SK-N-SH treated with all-trans-retinoic acid at 6 μM for 48 hours (cell line): ENCODE measurements at regions not wholly inside any gene's neighbourhood (a gene's known extent, or its start where the extent isn't known, plus 50 kb on each side); places are given as distances from the start of the nearest gene placed in this dataset.

Source experiments
- ATAC-seq: fragments of 200-7000 bp; cut with Tn5 transposase; 3 replicates; pipeline ENCODE4 v1.9.1; 2020; ENCODE audit warnings: mild to moderate bottlenecking, moderate library complexity
- ARNTL ChIP-seq: fragments of 450-650 bp; formaldehyde crosslinking; IDR thresholded peaks from 2 replicates; pipeline ENCODE4 v1.5.0; 2020; ENCODE audit warnings: low read depth, mild to moderate bottlenecking, moderate library complexity, borderline replicate concordance
- BACH2 ChIP-seq: fragments of 250-450 bp; sonication (Bioruptor Pico); IDR thresholded peaks from 2 replicates; pipeline ENCODE4 v1.9.0; 2021; ENCODE audit warnings: mild to moderate bottlenecking, borderline replicate concordance
- CSDC2 ChIP-seq: fragments of 250-450 bp; sonication (Bioruptor Pico); IDR thresholded peaks from 2 replicates; pipeline ENCODE4 v1.5.0; 2020; ENCODE audit warnings: mild to moderate bottlenecking, moderate library complexity
- ESRRG ChIP-seq: fragments of 250-450 bp; sonication (Bioruptor Pico); IDR thresholded peaks from 2 replicates; pipeline ENCODE4 v1.6.1; 2021; ENCODE audit warnings: mild to moderate bottlenecking
- GLIS3 ChIP-seq: fragments of 250-450 bp; sonication (Bioruptor Pico); IDR thresholded peaks from 2 replicates; pipeline ENCODE4 v1.5.0; 2020; ENCODE audit warnings: mild to moderate bottlenecking, moderate library complexity
- ISL1 ChIP-seq: fragments of 250-450 bp; sonication (Bioruptor Pico); IDR thresholded peaks from 2 replicates; pipeline ENCODE4 v2.1.2; 2022; ENCODE audit warnings: mild to moderate bottlenecking, moderate library complexity
- OSR1 ChIP-seq: fragments of 250-450 bp; sonication (Bioruptor Pico); IDR thresholded peaks from 2 replicates; pipeline ENCODE4 v1.8.0; 2022; ENCODE audit warnings: moderate library complexity, mild to moderate bottlenecking, inconsistent platforms
- PPARA ChIP-seq: fragments of 250-450 bp; sonication (Bioruptor Pico); IDR thresholded peaks from 2 replicates; pipeline ENCODE4 v1.5.0; 2020; ENCODE audit warnings: mild to moderate bottlenecking, borderline replicate concordance
- RARB ChIP-seq: fragments of 250-450 bp; sonication (Bioruptor Pico); IDR thresholded peaks from 2 replicates; pipeline ENCODE4 v1.8.0; 2021; ENCODE audit warnings: mild to moderate bottlenecking, moderate library complexity
- SNAI2 ChIP-seq: fragments of 250-450 bp; sonication (Bioruptor Pico); IDR thresholded peaks from 2 replicates; pipeline ENCODE4 v1.5.0; 2020; ENCODE audit warnings: mild to moderate bottlenecking, moderate library complexity
- TCF4 ChIP-seq: fragments of 250-450 bp; sonication (Bioruptor Pico); IDR thresholded peaks from 2 replicates; pipeline ENCODE4 v1.8.0; 2021; ENCODE audit warnings: mild to moderate bottlenecking, moderate library complexity, borderline replicate concordance
- TOX ChIP-seq: fragments of 250-450 bp; sonication (Bioruptor Pico); IDR thresholded peaks from 2 replicates; pipeline ENCODE4 v1.8.0; 2021; ENCODE audit warnings: mild to moderate bottlenecking, moderate library complexity, borderline replicate concordance
- ZC3H10 ChIP-seq: fragments of 250-450 bp; sonication (Bioruptor Pico); IDR thresholded peaks from 2 replicates; pipeline ENCODE4 v1.5.1; 2021; ENCODE audit warnings: mild to moderate bottlenecking, moderate library complexity
- ZFP30 ChIP-seq: fragments of 450-650 bp; formaldehyde crosslinking; IDR thresholded peaks from 2 replicates; pipeline ENCODE4 v1.5.0; 2022; ENCODE audit warnings: mild to moderate bottlenecking, moderate library complexity
- ZNF565 ChIP-seq: fragments of 450-650 bp; formaldehyde crosslinking; conservative IDR thresholded peaks from 2 replicates; pipeline ENCODE4 v1.5.0; 2020; ENCODE audit warnings: low read depth, mild to moderate bottlenecking, moderate library complexity
- ZNF70 ChIP-seq: fragments of 450-650 bp; formaldehyde crosslinking; IDR thresholded peaks from 2 replicates; pipeline ENCODE4 v1.5.0; 2020; ENCODE audit warnings: mild to moderate bottlenecking, moderate library complexity
- TF ChIP-seq, protein P1 (sequence below): fragments of 250-450 bp; sonication (Bioruptor Pico); IDR thresholded peaks from 2 replicates; pipeline ENCODE4 v1.8.0; 2021; ENCODE audit warnings: low read depth, mild to moderate bottlenecking, moderate library complexity, borderline replicate concordance
- TF ChIP-seq, protein P2 (sequence below): fragments of 250-450 bp; sonication (Bioruptor Pico); IDR thresholded peaks from 2 replicates; pipeline ENCODE4 v1.5.1; 2021; ENCODE audit warnings: mild to moderate bottlenecking, moderate library complexity
- TF ChIP-seq, protein P3 (sequence below): fragments of 250-450 bp; sonication (Bioruptor Pico); IDR thresholded peaks from 2 replicates; pipeline ENCODE4 v1.8.0; 2020; ENCODE audit warnings: mild to moderate bottlenecking, moderate library complexity, borderline replicate concordance
- TF ChIP-seq, protein P4 (sequence below): fragments of 250-450 bp; sonication (Bioruptor Pico); IDR thresholded peaks from 2 replicates; pipeline ENCODE4 v1.5.1; 2020; ENCODE audit warnings: low read depth, mild to moderate bottlenecking, moderate library complexity
- TF ChIP-seq, protein P5 (sequence below): fragments of 250-450 bp; sonication (Bioruptor Pico); IDR thresholded peaks from 2 replicates; pipeline ENCODE4 v1.5.0; 2020; ENCODE audit warnings: mild to moderate bottlenecking, moderate library complexity

- TF ChIP-seq, protein P1, sequence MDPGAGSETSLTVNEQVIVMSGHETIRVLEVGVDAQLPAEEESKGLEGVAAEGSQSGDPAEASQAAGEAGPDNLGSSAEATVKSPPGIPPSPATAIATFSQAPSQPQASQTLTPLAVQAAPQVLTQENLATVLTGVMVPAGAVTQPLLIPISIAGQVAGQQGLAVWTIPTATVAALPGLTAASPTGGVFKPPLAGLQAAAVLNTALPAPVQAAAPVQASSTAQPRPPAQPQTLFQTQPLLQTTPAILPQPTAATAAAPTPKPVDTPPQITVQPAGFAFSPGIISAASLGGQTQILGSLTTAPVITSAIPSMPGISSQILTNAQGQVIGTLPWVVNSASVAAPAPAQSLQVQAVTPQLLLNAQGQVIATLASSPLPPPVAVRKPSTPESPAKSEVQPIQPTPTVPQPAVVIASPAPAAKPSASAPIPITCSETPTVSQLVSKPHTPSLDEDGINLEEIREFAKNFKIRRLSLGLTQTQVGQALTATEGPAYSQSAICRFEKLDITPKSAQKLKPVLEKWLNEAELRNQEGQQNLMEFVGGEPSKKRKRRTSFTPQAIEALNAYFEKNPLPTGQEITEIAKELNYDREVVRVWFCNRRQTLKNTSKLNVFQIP (CRISPR knock-in tag), result no peak
- TF ChIP-seq, protein P2, sequence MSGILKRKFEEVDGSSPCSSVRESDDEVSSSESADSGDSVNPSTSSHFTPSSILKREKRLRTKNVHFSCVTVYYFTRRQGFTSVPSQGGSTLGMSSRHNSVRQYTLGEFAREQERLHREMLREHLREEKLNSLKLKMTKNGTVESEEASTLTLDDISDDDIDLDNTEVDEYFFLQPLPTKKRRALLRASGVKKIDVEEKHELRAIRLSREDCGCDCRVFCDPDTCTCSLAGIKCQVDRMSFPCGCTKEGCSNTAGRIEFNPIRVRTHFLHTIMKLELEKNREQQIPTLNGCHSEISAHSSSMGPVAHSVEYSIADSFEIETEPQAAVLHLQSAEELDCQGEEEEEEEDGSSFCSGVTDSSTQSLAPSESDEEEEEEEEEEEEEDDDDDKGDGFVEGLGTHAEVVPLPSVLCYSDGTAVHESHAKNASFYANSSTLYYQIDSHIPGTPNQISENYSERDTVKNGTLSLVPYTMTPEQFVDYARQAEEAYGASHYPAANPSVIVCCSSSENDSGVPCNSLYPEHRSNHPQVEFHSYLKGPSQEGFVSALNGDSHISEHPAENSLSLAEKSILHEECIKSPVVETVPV, result no peak
- TF ChIP-seq ZC3H10 (CRISPR knock-in tag) (no peak), GLIS3 (CRISPR knock-in tag) (no peak)
These were observed 386.6 kb downstream of the DIPK2A start (continued) for GRCh38 chr3:144358191-144358590.

GRCh38 chr3:144361002-144361401, 389.4 kb downstream of the DIPK2A start:
- ATAC-seq, result no peak
- TF ChIP-seq RARB (CRISPR knock-in tag) (no peak), PPARA (CRISPR knock-in tag) (no peak), OSR1 (no peak), ZFP30 (no peak), ARNTL (CRISPR knock-in tag) (no peak), ESRRG (CRISPR knock-in tag) (no peak), ISL1 (CRISPR knock-in tag) (no peak), GLIS3 (CRISPR knock-in tag) (no peak), ZNF70 (no peak), SNAI2 (CRISPR knock-in tag) (no peak), ZNF565 (no peak), CSDC2 (CRISPR knock-in tag) (no peak), ZC3H10 (CRISPR knock-in tag) (no peak)
- TF ChIP-seq, protein P3, sequence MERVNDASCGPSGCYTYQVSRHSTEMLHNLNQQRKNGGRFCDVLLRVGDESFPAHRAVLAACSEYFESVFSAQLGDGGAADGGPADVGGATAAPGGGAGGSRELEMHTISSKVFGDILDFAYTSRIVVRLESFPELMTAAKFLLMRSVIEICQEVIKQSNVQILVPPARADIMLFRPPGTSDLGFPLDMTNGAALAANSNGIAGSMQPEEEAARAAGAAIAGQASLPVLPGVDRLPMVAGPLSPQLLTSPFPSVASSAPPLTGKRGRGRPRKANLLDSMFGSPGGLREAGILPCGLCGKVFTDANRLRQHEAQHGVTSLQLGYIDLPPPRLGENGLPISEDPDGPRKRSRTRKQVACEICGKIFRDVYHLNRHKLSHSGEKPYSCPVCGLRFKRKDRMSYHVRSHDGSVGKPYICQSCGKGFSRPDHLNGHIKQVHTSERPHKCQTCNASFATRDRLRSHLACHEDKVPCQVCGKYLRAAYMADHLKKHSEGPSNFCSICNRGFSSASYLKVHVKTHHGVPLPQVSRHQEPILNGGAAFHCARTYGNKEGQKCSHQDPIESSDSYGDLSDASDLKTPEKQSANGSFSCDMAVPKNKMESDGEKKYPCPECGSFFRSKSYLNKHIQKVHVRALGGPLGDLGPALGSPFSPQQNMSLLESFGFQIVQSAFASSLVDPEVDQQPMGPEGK, result no peak
- TF ChIP-seq, protein P1 (CRISPR knock-in tag), result no peak
- TF ChIP-seq, protein P2, result no peak
- TF ChIP-seq, protein P4, sequence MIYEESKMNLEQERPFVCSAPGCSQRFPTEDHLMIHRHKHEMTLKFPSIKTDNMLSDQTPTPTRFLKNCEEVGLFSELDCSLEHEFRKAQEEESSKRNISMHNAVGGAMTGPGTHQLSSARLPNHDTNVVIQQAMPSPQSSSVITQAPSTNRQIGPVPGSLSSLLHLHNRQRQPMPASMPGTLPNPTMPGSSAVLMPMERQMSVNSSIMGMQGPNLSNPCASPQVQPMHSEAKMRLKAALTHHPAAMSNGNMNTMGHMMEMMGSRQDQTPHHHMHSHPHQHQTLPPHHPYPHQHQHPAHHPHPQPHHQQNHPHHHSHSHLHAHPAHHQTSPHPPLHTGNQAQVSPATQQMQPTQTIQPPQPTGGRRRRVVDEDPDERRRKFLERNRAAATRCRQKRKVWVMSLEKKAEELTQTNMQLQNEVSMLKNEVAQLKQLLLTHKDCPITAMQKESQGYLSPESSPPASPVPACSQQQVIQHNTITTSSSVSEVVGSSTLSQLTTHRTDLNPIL (CRISPR knock-in tag), result no peak
- TF ChIP-seq, protein P5, sequence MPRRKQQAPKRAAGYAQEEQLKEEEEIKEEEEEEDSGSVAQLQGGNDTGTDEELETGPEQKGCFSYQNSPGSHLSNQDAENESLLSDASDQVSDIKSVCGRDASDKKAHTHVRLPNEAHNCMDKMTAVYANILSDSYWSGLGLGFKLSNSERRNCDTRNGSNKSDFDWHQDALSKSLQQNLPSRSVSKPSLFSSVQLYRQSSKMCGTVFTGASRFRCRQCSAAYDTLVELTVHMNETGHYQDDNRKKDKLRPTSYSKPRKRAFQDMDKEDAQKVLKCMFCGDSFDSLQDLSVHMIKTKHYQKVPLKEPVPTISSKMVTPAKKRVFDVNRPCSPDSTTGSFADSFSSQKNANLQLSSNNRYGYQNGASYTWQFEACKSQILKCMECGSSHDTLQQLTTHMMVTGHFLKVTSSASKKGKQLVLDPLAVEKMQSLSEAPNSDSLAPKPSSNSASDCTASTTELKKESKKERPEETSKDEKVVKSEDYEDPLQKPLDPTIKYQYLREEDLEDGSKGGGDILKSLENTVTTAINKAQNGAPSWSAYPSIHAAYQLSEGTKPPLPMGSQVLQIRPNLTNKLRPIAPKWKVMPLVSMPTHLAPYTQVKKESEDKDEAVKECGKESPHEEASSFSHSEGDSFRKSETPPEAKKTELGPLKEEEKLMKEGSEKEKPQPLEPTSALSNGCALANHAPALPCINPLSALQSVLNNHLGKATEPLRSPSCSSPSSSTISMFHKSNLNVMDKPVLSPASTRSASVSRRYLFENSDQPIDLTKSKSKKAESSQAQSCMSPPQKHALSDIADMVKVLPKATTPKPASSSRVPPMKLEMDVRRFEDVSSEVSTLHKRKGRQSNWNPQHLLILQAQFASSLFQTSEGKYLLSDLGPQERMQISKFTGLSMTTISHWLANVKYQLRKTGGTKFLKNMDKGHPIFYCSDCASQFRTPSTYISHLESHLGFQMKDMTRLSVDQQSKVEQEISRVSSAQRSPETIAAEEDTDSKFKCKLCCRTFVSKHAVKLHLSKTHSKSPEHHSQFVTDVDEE (CRISPR knock-in tag), result no peak

DNA sequence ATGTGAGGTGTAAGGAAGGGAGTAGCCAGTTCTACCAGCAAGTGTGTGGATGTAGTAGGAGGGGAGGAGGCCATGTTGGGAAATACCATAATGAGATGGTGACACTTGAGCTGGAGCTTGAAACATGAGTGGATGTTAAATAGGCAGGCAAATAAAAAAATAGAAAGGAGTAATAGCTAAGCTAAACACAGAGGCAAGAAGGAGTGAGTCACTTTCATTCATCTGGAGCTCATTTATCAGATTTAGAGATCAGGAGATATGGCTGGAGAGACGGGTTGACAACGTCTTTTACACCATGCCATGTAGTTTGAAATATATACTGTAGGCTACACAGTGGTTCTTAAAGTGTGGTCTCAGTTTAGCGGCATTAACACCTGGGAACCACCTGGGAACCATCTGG, 390.5 kb downstream of the DIPK2A start:
- no peak for ATAC-seq
- TF ChIP-seq, protein P4 (CRISPR knock-in tag), result no peak
- TF ChIP-seq TOX (no peak), ZC3H10 (CRISPR knock-in tag) (no peak), BACH2 (CRISPR knock-in tag) (no peak), TCF4 (CRISPR knock-in tag) (no peak)
- TF ChIP-seq, protein P3, result no peak
- TF ChIP-seq, protein P2, result no peak
